Right lung (tissue), 2 donors: ENCODE measurements at regions not wholly inside any gene's neighbourhood (a gene's known extent, or its start where the extent isn't known, plus 50 kb on each side); places are given as distances from the start of the nearest gene placed in this dataset.

Experiments used
- DNase-seq, 2 donors: peaks; one replicate each; pipeline ENCODE4 v3.0.0-alpha.2; 2013

DNA sequence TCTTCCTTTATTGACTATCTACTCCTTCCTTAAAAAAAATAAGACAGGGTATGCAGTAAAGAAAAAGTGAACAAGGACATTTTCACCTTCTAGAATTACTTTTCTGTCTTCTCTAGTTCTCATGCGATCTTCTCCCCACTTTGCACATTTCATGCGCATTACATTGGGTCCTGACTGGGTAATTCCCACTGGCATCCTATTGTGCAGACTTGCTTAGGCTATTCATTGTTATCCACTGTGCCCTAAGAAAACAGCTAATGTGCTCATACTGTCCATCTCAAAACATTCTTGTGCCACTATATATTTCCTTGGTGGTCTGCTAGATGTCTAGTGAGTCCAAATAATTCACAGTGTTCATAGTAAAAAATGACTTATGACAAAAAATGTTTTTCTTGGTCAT lies 447.4 kb upstream of the ROBO1 start:
- DNase-seq = no peak

GRCh38 chr3:80213086-80213485 lies 445.3 kb upstream of the ROBO1 start:
- no peak for DNase-seq

GRCh38 chr3:80192936-80193335 lies 425.1 kb upstream of the ROBO1 start:
- DNase-seq = no peak

- no peak for DNase-seq
These were observed 422.3 kb upstream of the ROBO1 start for GRCh38 chr3:80190051-80190450.

DNA sequence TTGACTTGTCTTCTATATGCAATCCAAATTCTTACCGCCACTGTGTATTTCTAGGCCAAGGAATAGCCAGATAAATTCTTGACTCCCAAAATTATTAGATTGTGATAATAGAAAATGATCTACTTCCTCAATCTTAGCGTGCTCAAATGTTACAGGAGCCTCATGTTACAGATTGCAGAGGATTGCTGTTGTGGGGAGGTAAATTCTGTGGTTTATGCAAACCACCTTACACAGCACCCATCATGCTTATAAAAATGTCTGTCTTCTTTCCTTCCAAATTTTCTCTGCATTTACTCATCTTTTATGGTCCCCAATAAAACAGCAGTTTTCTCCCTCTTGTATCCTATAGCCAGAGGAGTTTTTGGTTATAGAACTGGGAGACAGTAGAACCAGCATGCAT lies 420.2 kb upstream of the ROBO1 start:
- DNase-seq = no peak

- no peak for DNase-seq
These were observed 392.2 kb upstream of the ROBO1 start for GRCh38 chr3:80159990-80160506.

GRCh38 chr3:80158332-80158731 lies 390.5 kb upstream of the ROBO1 start:
- DNase-seq = no peak

GRCh38 chr3:80157546-80157945 lies 389.7 kb upstream of the ROBO1 start:
- DNase-seq = no peak

GRCh38 chr3:80152692-80153091 lies 384.9 kb upstream of the ROBO1 start:
- DNase-seq = no peak

DNA sequence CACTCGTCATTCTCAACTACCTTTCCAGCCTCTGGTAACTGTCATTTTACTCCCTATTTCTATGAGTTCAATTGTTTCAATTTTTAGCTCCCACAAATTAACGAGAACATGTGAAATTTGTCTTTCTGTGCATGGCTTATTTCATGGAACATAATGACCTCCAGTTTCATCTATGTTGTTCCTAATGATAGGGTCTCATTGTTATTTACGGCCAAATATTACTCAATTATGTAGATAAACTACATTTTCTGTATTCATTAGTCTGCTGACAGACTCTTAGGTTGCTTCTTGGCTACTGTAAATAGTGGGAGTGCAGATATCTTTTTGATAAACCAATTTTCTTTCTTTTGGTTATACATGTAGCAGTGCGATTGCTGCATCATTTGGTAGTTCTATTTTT lies 374.9 kb upstream of the ROBO1 start:
- no peak for DNase-seq

- DNase-seq = no peak
These were observed 373.8 kb upstream of the ROBO1 start for GRCh38 chr3:80141557-80141956.

- no peak for DNase-seq
These were observed 348.5 kb upstream of the ROBO1 start for GRCh38 chr3:80116281-80116680.

GRCh38 chr3:80114694-80115093 lies 346.9 kb upstream of the ROBO1 start:
- DNase-seq = no peak

GRCh38 chr3:80113331-80113730 lies 345.5 kb upstream of the ROBO1 start:
- DNase-seq = no peak

DNA sequence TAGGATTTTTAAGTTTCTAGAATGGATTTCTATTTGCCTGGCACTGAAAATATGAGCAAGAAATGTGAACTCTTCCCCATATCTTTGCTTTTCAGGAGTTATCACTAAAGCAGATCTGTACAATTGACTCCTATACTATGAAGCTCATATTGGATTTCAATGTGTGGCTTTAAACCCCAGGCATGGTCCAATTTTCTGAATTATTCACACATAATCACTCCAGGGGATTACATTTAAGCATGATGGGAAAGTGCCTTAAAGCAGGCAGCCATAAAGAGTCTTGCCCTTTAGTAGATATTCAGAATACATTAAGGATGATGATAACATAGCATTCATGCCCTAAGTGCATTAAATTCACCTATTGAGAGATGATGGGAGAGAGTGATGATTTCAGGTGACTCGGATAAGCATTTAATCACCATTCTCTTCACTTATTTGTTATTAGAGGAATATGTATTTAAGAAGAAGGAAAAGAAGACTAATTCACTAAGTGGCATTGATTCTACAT lies 331.8 kb upstream of the ROBO1 start:
- no peak for DNase-seq

GRCh38 chr3:80097674-80098073 lies 329.9 kb upstream of the ROBO1 start:
- DNase-seq = no peak

DNA sequence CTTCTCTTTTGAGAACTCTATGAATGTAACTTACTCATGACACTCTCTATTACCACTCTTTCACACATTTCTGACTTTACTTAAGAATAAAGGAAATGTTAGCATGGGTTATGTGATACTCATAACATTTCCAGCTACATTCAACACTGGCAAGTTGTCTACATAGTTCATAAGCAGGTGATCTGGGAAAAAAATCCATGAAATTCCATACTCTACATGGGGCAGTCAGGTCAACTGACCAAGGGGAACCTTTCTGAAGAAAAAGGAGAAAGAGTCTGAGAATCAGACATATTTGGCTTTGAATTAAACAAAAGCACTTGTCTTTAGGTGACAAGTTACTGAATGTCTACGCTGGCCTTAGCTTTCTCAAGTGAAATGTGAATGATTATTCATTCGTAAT lies 329.1 kb upstream of the ROBO1 start:
- DNase-seq = no peak

DNA sequence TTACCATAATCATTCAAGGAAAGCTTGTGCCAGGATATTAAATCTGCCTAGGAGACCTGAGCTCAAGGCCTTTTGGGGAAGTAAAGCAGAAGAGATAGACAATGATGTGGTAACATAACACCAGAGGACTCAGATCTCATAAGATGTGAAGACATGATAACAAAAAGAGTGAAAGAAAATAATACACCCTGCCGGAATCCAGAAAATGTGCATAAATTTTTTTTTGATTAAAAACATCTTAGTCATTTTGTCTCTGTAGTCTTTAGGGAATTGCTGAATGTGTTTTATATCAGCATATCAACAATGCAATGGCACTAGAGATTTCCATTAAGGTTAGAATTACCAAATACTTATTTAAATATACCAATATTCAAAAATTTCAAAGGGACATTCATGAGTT lies 326.8 kb upstream of the ROBO1 start:
- no peak for DNase-seq

- DNase-seq = no peak
These were observed 320.0 kb upstream of the ROBO1 start for GRCh38 chr3:80087767-80088166.

GRCh38 chr3:80086426-80086825 lies 318.6 kb upstream of the ROBO1 start:
- no peak for DNase-seq

DNA sequence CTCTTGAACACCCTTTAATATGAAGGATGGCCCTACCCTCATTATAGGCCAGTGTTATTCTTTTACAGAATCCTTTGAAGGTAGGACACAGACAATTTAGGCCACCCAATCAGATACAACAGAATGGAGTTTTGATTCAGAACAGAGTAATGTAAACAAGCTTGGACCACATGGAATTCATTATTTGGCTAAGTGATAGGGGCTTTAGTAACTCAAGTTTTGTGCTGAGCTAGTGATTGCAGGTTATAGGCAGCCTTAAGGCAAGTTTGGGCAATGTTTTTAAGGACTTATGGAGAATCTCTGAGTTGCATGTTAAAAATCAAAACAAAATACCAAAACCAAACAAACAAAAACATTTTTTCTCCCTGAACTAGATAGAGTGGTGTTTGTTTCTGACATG lies 312.1 kb upstream of the ROBO1 start:
- DNase-seq = no peak

GRCh38 chr3:80068459-80068858 lies 300.7 kb upstream of the ROBO1 start:
- DNase-seq = no peak

DNA sequence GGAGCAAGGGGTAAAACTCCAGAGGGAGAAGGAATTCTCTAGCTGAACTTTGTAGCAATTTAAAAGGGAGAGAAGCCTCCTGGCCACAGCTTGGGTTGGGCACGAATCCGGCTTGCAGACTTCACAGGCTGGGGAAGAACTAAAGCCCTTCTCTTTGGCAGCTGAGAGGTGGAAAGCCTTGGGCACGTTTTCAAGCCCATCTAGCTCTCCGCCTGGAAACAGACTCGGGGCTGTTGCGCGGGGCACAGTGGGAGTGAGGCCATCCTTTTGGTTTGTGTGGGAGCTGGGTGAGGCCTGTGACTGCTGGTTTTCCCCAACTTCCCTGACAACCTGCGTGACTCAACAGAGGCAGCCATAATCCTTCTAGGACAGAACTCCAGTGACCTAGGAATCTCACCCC lies 295.7 kb upstream of the ROBO1 start:
- DNase-seq = no peak

- no peak for DNase-seq
These were observed 292.9 kb upstream of the ROBO1 start for GRCh38 chr3:80060664-80061063.

GRCh38 chr3:80055306-80055705 lies 287.5 kb upstream of the ROBO1 start:
- DNase-seq = no peak
